Activated CD4-positive, alpha-beta T cell treated with anti-CD3 and anti-CD28 coated beads, Interleukin-2, amount 50 U/mL, for 16 hours (primary cell): ENCODE measurements at regions not wholly inside any gene's neighbourhood (a gene's known extent, or its start where the extent isn't known, plus 50 kb on each side); places are given as distances from the start of the nearest gene placed in this dataset.
"Not testable (repeated sequence)": the region's sequence is repeated elsewhere in the genome, so short reads cannot be mapped to it uniquely, and the experiment has no call there.

ENCODE experiments used
- DNase-seq: peaks from one replicate; pipeline ENCODE4 v3.0.0-alpha.2; 2020

GRCh38 chr11:67804435-67805252 lies 130.2 kb upstream of the ALDH3B2 start:
- peak; percentile 3 for DNase-seq

- not testable (repeated sequence) for DNase-seq
Measured at GRCh38 chr11:67803519-67803918, 129.1 kb upstream of the ALDH3B2 start.

- not testable (repeated sequence) for DNase-seq
Measured at GRCh38 chr11:67803055-67803454, 128.6 kb upstream of the ALDH3B2 start.

- DNase-seq, result not testable (repeated sequence)
Measured at GRCh38 chr11:67802623-67803022, 128.2 kb upstream of the ALDH3B2 start.

- not testable (repeated sequence) for DNase-seq
Measured at GRCh38 chr11:67801397-67801796, 127.0 kb upstream of the ALDH3B2 start.

- not testable (repeated sequence) for DNase-seq
Measured at GRCh38 chr11:67800591-67800990, 126.2 kb upstream of the ALDH3B2 start.

- peak; percentile 17 for DNase-seq
Measured at GRCh38 chr11:67799808-67800207, 125.4 kb upstream of the ALDH3B2 start.

DNA sequence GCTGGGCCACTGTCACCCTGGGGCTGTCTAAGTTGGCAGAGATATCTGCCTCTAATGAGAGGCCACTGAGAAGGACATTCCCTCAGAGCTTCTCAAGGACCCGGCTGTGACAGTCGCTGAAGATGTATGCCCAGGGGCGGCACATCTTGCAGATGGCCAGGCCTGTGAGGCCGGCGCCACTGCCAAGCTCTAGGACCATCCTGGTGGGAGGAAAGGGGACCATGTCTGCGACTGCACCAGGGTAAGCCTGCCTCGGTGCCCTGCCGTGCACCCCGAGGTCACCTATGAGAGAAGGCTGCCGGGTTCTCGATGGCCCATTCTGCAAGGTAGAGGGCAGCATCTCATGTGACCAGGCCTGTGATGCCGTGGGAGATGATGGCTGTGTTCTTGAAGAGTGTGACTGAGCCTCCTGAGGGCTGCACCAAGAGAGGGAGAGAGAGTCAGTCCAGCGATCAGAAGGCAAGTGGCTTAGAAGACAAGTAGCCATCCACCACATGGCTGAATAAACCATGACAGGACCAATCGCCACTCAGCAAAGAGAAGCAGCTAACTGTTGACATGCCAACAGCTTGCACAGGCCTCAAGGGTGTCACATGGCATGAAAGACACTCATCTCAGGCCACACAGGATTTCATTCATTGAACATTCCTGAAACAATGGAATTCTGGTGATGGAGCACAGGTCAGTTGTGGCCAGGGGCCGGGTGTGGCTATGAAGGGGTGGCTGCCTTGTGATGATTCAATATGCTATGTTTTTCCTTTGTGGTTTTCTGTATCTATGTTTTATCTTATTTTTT lies 123.5 kb upstream of the ALDH3B2 start:
- DNase-seq, result not testable (repeated sequence)

DNA sequence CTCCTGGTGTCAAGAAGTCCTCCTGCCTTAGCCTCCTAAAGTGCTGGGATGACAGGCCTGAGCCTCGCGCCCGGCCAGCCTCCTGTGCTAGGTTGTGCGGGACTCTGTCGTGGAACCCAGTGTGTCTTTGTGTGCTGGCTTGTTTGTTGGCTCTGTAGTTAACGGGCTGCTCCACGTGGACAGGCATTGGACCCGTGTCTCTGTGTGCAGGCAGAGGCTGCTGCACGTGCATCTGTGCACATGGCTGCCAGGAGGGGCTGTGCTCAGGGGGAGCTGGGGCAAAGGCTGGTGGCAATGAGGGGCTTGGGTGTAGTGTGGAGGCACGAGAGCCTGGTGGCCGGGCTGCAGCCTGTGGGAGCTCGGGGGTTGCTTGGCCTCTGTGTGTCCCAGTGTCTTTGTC lies 121.3 kb upstream of the ALDH3B2 start:
- DNase-seq, result no peak

DNA sequence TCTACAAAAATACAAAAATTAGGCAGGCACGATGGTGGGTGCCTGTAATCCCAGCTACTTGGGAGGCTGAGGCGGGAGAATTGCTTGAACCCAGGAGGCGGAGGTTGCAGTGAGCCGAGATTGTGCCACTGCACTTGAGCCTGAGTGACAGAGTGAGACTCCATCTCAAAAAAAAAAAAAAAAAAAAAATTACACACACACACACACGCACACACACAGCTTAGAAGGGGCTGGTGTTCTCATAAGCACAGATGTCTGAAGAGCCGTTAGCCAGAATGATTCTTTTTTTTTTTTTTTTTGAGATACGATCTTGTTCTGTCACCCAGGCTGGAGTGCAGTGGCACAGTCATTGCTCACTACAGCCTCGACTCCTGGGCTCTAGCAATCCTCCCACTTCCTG lies 119.3 kb upstream of the ALDH3B2 start:
- DNase-seq, result not testable (repeated sequence)

GRCh38 chr11:67792273-67792990 lies 118.0 kb upstream of the ALDH3B2 start:
- peak; percentile 44 for DNase-seq

DNA sequence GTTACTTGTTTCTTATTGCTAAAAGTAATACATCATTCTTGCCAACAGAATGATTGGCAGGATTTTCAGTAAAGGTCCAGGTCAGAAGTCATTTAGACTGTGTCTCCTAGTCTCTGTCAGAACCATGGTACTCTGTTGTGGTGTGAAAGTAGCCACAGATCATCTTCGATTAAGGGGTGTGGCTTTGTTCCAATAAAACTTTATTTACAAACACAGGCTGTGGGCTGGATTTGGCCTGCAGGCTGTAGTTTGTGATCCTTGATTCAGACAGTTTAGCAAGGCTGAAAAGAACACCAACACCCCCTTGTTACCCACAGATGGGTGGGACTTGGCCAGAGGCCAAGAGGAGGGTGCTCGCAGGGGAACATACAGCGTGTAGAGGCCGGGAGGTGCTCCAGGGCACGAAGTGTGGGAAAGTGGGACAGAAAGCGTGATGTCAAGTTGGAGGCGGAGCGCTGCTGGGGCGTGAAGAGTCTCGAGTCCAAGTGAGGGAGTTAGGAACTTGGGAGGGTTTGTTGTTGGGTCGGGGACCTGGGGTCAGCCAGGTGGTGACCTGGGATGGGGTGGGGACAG lies 117.3 kb upstream of the ALDH3B2 start:
- DNase-seq, result not testable (repeated sequence)

DNA sequence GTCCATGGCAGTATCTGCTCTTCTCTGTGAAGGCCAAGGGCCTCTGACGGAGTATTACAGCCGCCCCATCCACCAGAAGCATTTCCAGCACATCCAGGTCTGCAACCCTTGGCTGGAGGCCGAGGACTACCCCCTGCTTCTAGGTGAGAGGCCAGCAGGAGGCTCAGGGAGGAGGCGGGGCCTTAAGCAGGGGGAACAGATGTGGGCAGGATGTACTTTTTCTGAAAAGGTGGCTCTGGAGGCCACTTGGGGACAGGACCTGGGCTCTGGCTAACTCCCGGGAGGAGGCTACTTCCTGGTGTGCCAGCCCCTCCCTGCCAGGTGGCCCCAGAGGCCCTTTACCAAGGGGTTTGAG lies 113.9 kb upstream of the ALDH3B2 start:
- not testable (repeated sequence) for DNase-seq

DNA sequence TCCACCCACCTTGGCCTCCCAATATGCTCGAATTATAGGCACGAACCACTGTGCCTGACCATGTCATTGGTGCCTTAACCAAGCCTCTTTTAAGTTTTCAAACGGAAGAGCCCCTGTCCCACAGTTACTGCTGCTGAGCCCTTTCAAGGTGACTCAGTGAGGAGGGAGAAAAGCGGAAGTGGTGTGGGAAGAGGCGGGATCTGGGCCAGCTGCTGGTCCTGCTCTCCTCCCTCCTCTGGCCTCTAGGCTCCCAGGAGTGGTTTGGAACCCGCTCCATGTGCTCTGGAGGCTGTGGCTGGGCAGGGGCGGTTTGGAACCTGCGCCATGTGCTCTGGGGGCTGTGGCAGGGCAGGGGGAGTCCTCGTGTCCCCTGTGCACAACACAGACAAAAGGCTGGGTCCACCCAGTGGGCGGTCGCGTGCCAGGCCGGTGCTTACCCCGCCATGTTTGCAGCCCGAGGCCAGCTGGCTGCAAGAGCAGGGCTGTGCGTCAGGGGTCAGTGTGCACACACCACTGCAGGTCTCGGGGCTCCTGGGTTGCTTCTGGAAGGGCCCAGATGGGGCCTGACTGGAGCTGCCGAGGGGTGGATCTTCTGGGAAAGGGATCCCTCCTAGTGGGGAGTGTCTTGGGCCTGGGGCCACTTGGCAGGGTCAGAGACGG lies 113.4 kb upstream of the ALDH3B2 start:
- DNase-seq, result not testable (repeated sequence)

- not testable (repeated sequence) for DNase-seq
Measured at GRCh38 chr11:67781967-67782366, 107.5 kb upstream of the ALDH3B2 start.

DNA sequence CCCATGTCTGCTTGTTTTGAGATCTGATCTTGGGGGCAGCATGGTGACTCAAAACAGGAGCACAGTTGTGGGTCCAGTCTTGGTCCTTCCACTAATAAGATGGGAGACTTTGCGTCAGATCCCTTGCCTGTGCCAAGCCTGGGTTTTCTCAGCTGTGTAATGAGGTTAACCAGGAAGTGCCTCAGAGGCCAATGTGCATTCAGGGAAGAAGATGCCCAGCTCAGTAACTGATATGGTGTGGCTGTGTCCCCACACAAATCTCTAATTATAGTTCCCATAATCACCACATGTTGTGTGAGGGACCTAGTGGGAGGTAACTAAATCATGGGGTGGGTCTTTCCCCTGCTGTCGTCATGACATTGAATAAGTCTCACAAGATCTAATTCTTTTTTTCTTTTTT lies 107.1 kb upstream of the ALDH3B2 start:
- not testable (repeated sequence) for DNase-seq

DNA sequence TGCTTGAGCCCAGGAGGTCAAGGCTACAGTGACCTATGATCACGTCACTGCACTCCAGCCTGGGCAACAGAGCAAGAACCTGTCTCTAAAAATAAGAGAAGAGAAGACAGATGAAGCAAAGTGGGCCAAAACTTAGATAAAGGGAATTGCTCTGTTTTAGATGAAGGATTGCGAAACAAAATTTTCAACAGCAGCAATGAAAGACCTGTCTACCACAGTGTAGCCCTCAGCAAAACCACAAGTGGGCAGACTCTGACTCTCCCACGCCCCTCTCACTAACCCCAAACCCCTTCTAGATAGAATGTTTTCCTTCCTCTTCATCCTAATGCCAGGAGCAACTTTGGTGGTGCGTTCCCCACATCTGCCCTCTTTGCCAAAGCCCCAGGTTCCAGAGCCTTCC lies 105.6 kb upstream of the ALDH3B2 start:
- DNase-seq, result no peak

- not testable (repeated sequence) for DNase-seq
Measured at GRCh38 chr11:67779189-67779875, 104.9 kb upstream of the ALDH3B2 start.

DNA sequence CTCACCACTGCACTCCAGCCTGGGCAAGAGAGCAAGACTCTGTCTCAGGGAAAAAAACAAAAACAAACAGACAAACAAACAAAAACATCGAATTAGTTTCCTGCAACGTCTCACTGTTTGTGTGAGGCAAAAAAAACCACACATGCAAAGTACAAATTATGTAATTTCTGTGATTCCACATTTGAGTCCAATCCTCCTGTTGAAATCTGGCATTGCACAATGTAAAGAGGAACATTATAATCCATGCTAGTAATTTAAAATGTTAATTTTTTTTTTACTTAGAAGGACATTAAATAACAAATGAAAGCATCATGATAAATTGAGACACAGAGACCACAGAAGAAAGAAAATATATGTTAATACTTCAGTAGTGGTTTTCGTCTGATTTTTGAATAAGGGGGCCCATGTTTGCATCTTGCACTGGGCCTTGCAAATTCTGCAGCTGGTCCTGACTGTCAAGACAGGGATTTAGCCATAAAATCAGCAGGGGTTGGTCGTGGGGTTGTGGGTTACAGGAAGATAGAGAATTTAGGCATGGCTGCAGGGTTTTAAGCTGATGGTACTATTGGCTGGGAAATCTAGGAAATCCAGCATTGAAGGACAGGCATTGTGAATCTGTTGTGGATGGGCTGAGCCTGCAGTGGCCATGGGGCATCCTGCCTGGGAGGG lies 102.6 kb upstream of the ALDH3B2 start:
- DNase-seq, result no peak

- not testable (repeated sequence) for DNase-seq
Measured at GRCh38 chr11:67774175-67774574, 99.8 kb upstream of the ALDH3B2 start.
